H1 (cell line): ENCODE measurements at regions not wholly inside any gene's neighbourhood (a gene's known extent, or its start where the extent isn't known, plus 50 kb on each side); places are given as distances from the start of the nearest gene placed in this dataset.

Experiments used
- CEBPB ChIP-seq: IDR thresholded peaks from 2 replicates; pipeline ENCODE4 v1.6.1; 2012; ENCODE audit warnings: low read depth, low read length
- CHD1 ChIP-seq: IDR thresholded peaks from 2 replicates; pipeline ENCODE4 v1.6.1; 2012; ENCODE audit warnings: low read depth, low read length, improper control_type of control experiment
- FOSL1 ChIP-seq: IDR thresholded peaks from 2 replicates; pipeline ENCODE4 v1.6.1; 2011; ENCODE audit warnings: mild to moderate bottlenecking, low read depth, low read length, moderate library complexity; ENCODE audit not compliant: insufficient read depth
- SIN3A ChIP-seq, 2 experiments: IDR thresholded peaks in 1 of 2; conservative IDR thresholded peaks in 1 of 2; 2 replicates each; pipeline ENCODE4 v1.6.1; 2011 to 2012; ENCODE audit warnings: low read length in 2 of 2, improper control_type of control experiment in 1 of 2, low read depth in 1 of 2, mild to moderate bottlenecking in 1 of 2
- TF ChIP-seq, protein P1 (sequence below), 3 experiments: IDR thresholded peaks; 1 replicate in 2 of 3; 2 replicates in 1 of 3; pipeline versions ENCODE4 v1.5.1 to v1.6.1; 2011; ENCODE audit warnings: low read length in 3 of 3, mild to moderate bottlenecking in 3 of 3, inconsistent platforms in 2 of 3, low read depth in 1 of 3, moderate library complexity in 1 of 3; ENCODE audit not compliant: insufficient read depth in 1 of 3; ENCODE audit errors: control extremely low read depth in 1 of 3

DNA sequence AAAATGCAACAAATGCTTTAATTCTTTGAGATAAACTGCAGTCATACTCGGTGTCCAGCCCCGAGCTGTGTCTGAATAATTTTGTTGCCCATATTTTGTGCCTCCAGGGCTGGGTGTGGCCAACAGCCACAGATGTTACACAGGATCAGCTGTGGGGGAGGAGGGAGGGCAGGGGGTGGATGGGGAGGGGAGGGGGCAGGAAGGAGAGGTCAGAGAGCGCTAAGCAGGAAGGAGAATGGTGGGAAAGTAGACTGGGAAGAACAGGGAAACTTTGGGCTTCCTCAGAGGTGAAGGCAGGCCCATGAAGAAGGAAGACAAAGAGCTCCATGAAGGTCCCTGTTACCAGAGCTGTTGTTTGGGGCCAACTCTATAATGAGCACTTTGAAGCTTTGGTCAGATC is 295.8 kb downstream of the COG6 start:
- TF ChIP-seq, protein P1, sequence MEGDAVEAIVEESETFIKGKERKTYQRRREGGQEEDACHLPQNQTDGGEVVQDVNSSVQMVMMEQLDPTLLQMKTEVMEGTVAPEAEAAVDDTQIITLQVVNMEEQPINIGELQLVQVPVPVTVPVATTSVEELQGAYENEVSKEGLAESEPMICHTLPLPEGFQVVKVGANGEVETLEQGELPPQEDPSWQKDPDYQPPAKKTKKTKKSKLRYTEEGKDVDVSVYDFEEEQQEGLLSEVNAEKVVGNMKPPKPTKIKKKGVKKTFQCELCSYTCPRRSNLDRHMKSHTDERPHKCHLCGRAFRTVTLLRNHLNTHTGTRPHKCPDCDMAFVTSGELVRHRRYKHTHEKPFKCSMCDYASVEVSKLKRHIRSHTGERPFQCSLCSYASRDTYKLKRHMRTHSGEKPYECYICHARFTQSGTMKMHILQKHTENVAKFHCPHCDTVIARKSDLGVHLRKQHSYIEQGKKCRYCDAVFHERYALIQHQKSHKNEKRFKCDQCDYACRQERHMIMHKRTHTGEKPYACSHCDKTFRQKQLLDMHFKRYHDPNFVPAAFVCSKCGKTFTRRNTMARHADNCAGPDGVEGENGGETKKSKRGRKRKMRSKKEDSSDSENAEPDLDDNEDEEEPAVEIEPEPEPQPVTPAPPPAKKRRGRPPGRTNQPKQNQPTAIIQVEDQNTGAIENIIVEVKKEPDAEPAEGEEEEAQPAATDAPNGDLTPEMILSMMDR (IDR thresholded peaks at IDR 0.05; ENCODE audit: control extremely low read depth in 1 of 3, insufficient read depth in 1 of 3, low read depth in 1 of 3, low read length in 3 of 3) = no peak
- TF ChIP-seq SIN3A (conservative IDR thresholded peaks at IDR 0.05 in 1 of 2, IDR thresholded peaks at IDR 0.05 in 1 of 2; ENCODE audit: low read depth in 1 of 2, low read length in 2 of 2) (no peak), CEBPB (no peak), CHD1 (no peak), FOSL1 (no peak)
